AG08395 (cell line): ENCODE measurements at regions not wholly inside any gene's neighbourhood (a gene's known extent, or its start where the extent isn't known, plus 50 kb on each side); places are given as distances from the start of the nearest gene placed in this dataset.
"Not testable (repeated sequence)": the region's sequence is repeated elsewhere in the genome, so short reads cannot be mapped to it uniquely, and the experiment has no call there.

Experiments used
- DNase-seq: peaks from one replicate; pipeline ENCODE4 v3.0.0; 2012; ENCODE audit warnings: mixed read lengths, low spot score

DNA sequence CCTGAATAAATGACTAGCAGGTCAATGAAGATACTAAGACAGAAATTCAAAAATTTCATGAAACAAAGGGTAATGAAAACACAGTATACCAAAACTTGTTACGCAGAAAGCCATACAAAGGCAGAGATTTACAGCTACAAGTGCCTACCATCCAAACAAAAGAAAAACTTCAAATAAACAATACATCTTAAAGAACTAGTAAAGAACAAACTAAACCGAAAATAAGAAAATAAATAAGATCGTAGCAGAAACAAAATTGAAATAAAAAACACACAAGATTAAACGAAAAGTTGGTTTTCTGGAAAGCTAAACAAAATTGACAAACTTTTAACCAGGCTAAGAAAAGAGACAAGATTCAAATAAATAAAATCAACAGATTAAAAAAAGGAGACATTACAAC is 51.5 kb downstream of the VPREB1 start:
- not testable (repeated sequence) for DNase-seq

DNA sequence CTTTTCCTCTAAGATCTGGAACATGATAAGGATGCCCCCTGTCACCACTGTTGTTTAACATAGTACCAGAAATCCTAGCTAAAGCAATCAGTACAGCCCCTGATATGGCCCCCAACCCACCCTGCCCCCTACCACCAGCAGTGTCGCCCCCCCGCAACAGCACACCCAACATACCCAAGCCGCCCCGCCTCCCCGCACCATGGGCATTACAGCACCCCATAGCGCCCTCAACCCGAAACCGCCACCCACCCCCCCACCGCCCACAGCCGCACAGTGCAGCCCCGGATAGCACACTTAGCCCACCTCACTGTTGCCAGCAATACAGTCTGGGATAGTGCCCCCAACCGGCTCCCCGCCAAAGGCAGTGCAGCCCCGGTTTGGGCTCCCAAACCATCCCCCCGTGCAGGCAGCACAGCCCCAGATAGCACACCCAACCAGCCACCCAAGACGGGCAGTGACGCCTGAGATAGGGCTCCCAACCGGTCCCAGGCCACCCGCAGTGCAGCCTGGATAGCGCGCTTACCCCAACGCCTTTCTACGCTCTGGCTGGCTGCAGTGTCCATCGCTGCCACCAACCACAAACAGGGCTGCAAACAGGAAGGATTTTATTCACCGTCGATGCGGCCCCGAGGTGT is 52.7 kb downstream of the VPREB1 start:
- DNase-seq = peak; percentile 1

DNA sequence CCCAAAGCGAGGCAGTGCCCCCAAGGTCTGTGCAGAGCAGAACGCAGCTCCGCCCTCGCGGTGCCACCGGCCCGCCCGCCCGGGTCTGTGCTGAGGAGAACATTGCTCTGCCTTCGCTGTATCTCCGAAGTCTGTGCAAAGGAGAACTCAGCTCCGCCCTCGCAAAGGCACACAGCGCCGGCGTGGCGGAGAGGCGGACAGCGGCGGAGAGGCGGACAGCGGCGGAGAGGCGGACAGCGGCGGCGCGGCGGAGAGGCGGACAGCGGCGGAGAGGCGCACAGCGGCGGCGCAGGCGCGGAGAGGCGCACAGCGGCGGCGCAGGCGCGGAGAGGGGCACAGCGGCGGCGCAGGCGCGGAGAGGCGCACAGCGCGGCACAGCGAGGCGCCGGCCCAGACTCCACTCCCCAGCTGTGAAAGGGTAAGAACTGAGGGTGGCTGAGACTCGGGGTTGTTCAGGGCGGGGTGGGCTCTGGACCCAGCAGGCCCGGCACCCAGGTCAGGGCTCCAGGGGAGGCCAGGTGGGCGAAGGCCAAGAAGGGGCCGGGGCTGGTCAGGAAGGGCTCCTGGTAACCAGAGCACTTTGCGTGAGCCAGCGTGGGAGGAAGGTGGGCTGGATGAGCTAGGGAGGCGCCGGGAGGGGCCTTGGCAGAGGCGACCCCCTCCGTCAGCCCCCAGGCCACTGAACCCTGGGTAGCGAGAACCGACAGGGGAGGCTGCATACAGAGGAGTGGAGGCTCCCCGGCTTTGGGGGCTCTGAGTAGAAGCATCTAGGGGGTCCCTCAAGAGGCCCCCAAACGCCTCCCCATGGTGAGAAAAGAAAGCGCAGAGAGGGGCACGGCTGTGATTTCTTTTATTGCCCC is 53.4 kb downstream of the VPREB1 start:
- DNase-seq = peak; percentile 1

DNA sequence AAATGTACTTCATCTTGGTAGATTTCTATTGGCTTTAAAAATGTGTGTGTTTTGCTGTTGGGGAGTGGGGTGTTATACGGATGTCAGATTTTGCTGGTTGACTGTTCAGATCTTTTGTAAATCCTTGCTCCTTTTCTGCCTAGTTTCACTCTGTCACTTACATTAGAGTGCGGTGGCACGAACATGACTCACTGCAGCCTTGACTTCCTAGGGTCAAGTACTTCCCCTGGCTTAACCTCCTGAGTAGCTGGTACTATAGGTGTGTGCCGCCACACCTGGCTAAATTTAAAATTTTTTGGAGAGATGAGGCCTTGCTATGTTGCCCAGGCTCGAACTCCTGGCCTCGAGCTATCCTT is 54.0 kb downstream of the VPREB1 start:
- not testable (repeated sequence) for DNase-seq

DNA sequence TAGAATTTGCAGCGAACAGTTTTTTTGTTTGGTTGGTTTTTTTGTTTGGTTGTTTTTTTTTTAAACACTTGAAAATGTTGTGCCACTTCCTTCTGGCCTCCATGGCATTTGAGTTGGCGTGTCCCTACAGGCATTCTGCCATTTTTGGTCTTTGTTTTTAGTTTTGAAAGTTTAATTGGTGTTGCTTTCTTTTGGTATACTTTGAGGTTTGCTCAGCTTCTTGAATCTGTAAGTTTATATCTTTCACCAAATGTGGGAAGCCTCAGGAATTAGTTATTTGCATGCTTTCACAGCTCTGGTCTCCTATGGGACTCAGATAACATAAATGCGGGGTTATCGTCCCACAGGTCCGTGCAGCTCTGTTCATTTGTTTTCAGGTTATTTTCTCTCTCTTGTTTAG is 55.9 kb downstream of the VPREB1 start:
- not testable (repeated sequence) for DNase-seq

DNA sequence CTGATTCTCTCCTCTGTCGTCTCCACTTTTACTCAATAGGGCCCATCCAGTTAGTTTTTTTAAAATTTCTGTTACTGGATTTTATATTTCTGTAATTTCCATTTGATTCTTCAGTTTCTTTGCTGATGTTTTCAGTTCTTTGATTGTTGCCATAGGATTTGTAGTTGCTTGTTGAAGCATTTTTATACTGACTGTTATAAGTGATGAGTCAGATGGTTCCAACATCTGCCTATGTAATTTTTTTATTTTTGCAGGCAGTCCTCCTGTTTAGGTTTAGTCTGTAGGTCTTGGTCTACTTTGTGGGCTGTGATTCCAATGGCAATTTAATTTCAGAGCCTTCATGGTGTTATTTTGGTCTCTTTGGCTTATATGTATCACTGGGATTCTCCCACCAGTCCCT is 56.4 kb downstream of the VPREB1 start:
- not testable (repeated sequence) for DNase-seq

DNA sequence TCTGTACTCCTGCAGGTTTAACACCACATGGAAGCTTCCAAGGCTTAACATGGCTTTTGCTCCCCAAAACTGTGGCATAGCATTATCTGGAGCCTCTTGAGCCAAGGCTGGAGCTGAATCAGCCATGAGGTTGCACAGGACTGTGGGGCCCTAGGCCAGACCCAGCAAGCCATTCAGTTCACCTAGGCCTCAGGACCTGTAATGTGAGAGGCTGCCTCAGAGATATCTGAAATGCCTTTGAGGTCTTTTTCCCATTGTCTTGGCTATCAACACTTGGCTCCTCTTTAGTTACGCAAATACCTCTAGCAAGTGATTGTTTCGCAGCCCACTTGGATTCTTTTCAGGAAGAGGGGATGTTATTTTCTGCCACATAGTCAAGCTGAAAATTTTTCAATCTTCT is 72.0 kb downstream of the VPREB1 start:
- no peak for DNase-seq

GRCh38 chr22:22318723-22319465 is 74.3 kb downstream of the VPREB1 start:
- DNase-seq = no peak

GRCh38 chr22:22321743-22322611 is 77.4 kb downstream of the VPREB1 start:
- peak; percentile 76 for DNase-seq

DNA sequence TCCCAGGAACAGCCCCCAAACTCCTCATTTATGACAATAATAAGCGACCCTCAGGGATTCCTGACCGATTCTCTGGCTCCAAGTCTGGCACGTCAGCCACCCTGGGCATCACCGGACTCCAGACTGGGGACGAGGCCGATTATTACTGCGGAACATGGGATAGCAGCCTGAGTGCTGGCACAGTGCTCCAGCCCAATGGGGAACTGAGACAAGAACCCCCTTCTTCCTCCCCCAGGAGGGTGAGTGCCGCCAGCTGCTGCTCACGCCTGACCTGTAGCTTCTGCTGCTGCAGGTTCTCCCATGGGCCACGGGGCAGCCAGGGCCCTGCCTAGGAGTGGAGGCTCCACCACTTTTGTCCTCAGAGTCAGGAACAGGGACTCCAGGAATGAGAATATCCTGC is 78.2 kb downstream of the VPREB1 start:
- no peak for DNase-seq

- no peak for DNase-seq
These were observed 83.1 kb downstream of the VPREB1 start for GRCh38 chr22:22327723-22328122.

GRCh38 chr22:22329792-22330191 is 85.2 kb downstream of the VPREB1 start:
- no peak for DNase-seq

DNA sequence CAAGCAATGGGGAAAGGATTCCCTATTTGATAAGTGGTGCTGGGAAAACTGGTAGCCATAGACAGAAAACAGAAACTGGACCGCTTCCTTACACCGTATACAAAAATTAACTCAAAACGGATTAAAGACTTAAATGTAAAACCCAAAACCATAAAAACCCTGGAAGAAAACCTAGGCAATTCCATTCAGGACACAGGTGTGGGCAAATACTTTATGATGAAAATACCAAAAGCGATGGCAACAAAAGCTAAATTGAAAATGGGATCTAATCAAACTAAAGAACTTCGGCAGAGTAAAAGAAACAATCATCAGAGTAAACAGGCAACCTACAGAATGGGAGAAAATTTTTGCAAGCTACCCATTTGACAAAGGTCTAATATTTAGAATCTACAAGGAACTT is 91.1 kb downstream of the VPREB1 start:
- DNase-seq = not testable (repeated sequence)

GRCh38 chr22:22336333-22336732 is 91.7 kb downstream of the VPREB1 start:
- not testable (repeated sequence) for DNase-seq

- not testable (repeated sequence) for DNase-seq
These were observed 94.2 kb downstream of the VPREB1 start for GRCh38 chr22:22338778-22339177.

DNA sequence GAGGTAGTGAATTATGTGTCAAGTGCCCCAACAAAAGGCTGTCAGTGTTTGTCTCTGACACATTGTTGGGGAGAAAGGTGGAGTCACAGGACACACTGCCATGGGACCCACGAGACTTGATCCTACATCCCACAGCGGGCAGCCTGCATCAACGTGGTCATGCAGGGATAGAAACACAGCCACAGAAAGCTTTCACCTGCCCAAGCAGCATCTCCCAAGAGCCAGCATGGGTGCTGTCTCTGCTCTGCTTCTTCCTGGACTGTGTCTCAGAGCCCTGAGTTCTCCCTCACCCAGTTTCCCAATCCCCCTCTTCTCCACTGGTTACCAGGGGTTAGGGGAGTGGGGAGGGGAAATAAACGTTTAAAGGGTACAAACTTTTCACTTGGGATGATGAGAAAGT is 97.2 kb downstream of the VPREB1 start:
- no peak for DNase-seq

DNA sequence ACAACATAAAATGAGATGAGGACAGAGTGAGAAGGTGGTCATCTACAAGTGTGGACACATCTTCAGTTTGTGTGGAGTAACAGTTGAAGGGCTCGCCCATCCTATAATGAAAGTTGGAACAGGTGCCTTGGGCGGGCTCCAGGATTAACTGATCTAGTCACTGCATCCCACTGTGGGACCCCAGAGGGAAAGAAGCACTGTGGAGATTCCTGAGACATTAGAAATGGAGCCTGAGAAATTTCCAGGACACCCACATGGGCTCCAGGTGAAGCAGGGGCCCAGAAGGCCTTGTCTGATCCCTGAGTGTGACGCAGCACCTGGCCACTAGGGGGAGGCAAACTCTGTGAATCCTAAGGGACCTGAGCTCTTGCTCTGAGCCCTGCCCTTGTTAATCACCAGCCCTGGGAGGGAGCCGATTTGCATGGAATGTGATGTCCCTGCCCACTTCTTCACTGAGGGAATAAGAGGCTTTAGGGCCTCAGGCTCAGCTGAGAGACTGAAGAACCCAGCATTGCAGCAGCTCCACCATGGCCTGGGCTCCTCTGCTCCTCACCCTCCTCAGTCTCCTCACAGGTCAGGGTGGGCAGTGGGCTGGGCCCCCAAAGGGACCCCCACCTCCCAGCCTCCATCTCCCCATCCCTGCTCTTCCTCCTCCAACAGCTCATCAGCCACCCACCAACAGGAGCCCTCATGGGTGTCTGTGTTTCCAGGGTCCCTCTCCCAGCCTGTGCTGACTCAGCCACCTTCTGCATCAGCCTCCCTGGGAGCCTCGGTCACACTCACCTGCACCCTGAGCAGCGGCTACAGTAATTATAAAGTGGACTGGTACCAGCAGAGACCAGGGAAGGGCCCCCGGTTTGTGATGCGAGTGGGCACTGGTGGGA is 98.4 kb downstream of the VPREB1 start:
- peak; percentile 23 for DNase-seq

DNA sequence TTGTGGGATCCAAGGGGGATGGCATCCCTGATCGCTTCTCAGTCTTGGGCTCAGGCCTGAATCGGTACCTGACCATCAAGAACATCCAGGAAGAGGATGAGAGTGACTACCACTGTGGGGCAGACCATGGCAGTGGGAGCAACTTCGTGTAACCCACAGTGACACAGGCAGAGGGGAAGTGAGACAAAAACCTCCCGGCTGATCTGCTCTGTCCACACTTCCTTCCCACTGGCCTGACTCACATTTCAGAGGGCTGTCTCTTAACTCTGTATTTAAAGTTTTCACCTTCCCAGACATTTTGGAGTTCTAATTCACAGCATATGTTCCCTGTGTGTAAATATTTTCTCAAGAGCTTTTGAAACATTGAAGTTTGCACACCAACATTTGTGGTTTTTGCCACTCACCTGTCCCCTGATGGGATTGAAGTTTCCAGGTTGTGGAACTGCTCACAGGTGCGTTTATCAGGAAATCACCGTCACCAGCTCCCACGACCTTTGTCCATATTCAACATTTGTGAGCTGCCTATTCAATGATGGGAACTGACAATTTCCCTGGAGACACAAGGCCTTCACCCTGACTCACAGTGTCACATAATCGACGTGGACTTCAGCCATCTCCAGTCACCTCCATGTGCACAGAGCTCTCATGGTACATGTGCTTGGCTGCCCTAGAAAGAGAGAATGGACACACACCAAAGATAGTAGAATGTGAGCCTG is 99.2 kb downstream of the VPREB1 start:
- DNase-seq = no peak

- no peak for DNase-seq
These were observed 99.8 kb downstream of the VPREB1 start for GRCh38 chr22:22344430-22344829.

DNA sequence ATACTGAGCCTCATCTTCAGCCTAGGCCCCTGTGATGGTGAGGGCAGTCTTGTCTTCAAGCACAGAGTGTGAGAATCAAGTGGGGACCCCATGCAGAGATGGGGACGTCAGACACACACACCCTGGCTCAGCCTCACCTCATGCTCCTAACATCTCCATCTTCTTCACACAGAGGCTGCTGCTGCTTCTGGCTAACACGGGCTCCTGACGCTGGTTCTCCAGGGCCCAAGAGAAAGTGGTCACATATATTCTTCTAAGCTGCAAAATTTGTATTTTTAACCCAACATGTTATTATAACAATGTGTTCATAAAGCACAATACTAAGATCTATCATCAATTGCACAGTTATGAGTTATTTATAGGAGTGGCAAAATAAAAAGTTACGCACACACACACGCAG is 101.2 kb downstream of the VPREB1 start:
- no peak for DNase-seq
